ENCODE measurements at regions not wholly inside any gene's neighbourhood (a gene's known extent, or its start where the extent isn't known, plus 50 kb on each side); places are given as distances from the start of the nearest gene placed in this dataset.
A peak's percentile ranks its signal among the peaks of the same experiment; 100 is the strongest.

DNA sequence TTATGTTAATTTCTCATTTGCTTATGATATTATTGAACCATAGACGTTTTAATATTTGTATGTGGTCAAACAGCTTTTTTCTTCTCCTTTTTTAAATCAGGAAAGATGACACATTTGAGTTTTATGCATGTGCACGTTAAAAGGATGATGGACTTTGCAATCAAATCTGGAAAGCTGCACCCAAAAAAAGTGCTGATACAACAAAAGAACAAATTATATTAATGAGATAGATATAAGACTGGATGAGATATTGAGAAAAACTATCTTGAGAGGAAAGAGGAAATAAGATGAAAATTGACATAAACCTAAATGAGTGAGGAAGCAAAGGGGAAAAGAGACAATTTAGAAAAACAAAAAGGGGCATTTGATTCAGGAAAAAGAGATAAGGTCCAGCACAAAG lies 96.4 kb upstream of the CBLN2 start:
- TF ChIP-seq SMC3 (IDR thresholded peaks at IDR 0.05; ENCODE audit: low read depth, low read length) (no peak), RFX5 (IDR thresholded peaks at IDR 0.05; ENCODE audit: low read depth, low read length) (no peak), RAD21 (IDR thresholded peaks at IDR 0.05; ENCODE audit: low read length) (no peak), MAZ (IDR thresholded peaks at IDR 0.05; ENCODE audit: borderline replicate concordance, low read depth, low read length) (no peak), MAFK (IDR thresholded peaks at IDR 0.05; ENCODE audit: low read depth, low read length) (peak; percentile 81), POLR2A (IDR thresholded peaks at IDR 0.05; ENCODE audit: low read depth, low read length) (no peak), CEBPB (IDR thresholded peaks at IDR 0.05; ENCODE audit: low read depth, low read length) (no peak), RCOR1 (IDR thresholded peaks at IDR 0.05; ENCODE audit: insufficient replicate concordance, low read length) (no peak)
- TF ChIP-seq, protein P1, sequence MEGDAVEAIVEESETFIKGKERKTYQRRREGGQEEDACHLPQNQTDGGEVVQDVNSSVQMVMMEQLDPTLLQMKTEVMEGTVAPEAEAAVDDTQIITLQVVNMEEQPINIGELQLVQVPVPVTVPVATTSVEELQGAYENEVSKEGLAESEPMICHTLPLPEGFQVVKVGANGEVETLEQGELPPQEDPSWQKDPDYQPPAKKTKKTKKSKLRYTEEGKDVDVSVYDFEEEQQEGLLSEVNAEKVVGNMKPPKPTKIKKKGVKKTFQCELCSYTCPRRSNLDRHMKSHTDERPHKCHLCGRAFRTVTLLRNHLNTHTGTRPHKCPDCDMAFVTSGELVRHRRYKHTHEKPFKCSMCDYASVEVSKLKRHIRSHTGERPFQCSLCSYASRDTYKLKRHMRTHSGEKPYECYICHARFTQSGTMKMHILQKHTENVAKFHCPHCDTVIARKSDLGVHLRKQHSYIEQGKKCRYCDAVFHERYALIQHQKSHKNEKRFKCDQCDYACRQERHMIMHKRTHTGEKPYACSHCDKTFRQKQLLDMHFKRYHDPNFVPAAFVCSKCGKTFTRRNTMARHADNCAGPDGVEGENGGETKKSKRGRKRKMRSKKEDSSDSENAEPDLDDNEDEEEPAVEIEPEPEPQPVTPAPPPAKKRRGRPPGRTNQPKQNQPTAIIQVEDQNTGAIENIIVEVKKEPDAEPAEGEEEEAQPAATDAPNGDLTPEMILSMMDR (conservative IDR thresholded peaks at IDR 0.05; ENCODE audit: low read depth, low read length) = no peak
- TF ChIP-seq, protein P2, sequence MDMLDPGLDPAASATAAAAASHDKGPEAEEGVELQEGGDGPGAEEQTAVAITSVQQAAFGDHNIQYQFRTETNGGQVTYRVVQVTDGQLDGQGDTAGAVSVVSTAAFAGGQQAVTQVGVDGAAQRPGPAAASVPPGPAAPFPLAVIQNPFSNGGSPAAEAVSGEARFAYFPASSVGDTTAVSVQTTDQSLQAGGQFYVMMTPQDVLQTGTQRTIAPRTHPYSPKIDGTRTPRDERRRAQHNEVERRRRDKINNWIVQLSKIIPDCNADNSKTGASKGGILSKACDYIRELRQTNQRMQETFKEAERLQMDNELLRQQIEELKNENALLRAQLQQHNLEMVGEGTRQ (IDR thresholded peaks at IDR 0.05; ENCODE audit: low read depth, low read length) = no peak
- TF ChIP-seq, protein P3, sequence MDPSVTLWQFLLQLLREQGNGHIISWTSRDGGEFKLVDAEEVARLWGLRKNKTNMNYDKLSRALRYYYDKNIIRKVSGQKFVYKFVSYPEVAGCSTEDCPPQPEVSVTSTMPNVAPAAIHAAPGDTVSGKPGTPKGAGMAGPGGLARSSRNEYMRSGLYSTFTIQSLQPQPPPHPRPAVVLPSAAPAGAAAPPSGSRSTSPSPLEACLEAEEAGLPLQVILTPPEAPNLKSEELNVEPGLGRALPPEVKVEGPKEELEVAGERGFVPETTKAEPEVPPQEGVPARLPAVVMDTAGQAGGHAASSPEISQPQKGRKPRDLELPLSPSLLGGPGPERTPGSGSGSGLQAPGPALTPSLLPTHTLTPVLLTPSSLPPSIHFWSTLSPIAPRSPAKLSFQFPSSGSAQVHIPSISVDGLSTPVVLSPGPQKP (IDR thresholded peaks at IDR 0.05; ENCODE audit: borderline replicate concordance, low read depth, low read length) = no peak
